Stimulated activated CD4-positive, alpha-beta T cell treated with anti-CD3 and anti-CD28 coated beads, Interleukin-4, amount 100 ng/mL, for 4 hours (primary cell): ENCODE measurements at regions not wholly inside any gene's neighbourhood (a gene's known extent, or its start where the extent isn't known, plus 50 kb on each side); places are given as distances from the start of the nearest gene placed in this dataset.

ENCODE experiments used
- DNase-seq, 2 experiments: peaks; one replicate each; pipeline ENCODE4 v3.0.0-alpha.2; 2020

- no peak for DNase-seq
Measured at GRCh38 chr21:33157303-33157702, 72.4 kb upstream of the IFNAR2 start.

- DNase-seq = no peak
Measured at GRCh38 chr21:33158654-33159053, 71.1 kb upstream of the IFNAR2 start.

GRCh38 chr21:33162436-33162951, 67.2 kb upstream of the IFNAR2 start:
- no peak for DNase-seq

GRCh38 chr21:33168886-33169285, 60.9 kb upstream of the IFNAR2 start:
- no peak for DNase-seq

- no peak for DNase-seq
Measured at GRCh38 chr21:33169359-33169758, 60.4 kb upstream of the IFNAR2 start.

- DNase-seq = no peak
Measured at GRCh38 chr21:33171616-33172169, 58.0 kb upstream of the IFNAR2 start.

GRCh38 chr21:33174756-33175155, 55.0 kb upstream of the IFNAR2 start:
- DNase-seq = no peak
